ENCODE measurements at regions not wholly inside any gene's neighbourhood (a gene's known extent, or its start where the extent isn't known, plus 50 kb on each side); places are given as distances from the start of the nearest gene placed in this dataset.

- no peak overlapping the region for H3K27ac ChIP-seq (ENCODE audit: low read depth in 1 of 2, low read length in 1 of 2)
- H3K36me3 ChIP-seq (ENCODE audit: control insufficient read depth in 4 of 4, insufficient read depth in 4 of 4, low read length in 4 of 4): no peaks in the 10 kb centered on the region
- no peak overlapping the region for H3K9ac ChIP-seq (ENCODE audit: insufficient read depth in 1 of 2, low read length in 2 of 2)
- H3K4me3 ChIP-seq: no peak overlapping the region
- no peak for DNase-seq
- no peaks in the 10 kb centered on the region for H3K4me1 ChIP-seq (ENCODE audit: control insufficient read depth in 5 of 5, insufficient read depth in 5 of 5, low read length in 5 of 5)
- no peak for ATAC-seq (ENCODE audit: insufficient read depth, low FRiP score)
- TF ChIP-seq CTCF (IDR thresholded peaks at IDR 0.05; ENCODE audit: control extremely low read depth, extremely low read depth): no peak
- WGBS, 2 donors: 91 to 92% methylated on average over 6 of the region's 6 CpGs
- H3K9me3 ChIP-seq (ENCODE audit: control insufficient read depth in 4 of 4, insufficient read depth in 3 of 4, low read length in 3 of 4): no peaks in the 10 kb centered on the region
- H3K27me3 ChIP-seq (ENCODE audit: control insufficient read depth in 3 of 3, insufficient read depth in 3 of 3, low read length in 2 of 3): no peaks in the 10 kb centered on the region
Observed at GRCh38 chr18:28514699-28515098, 337.8 kb upstream of the CDH2 start.

- Histone ChIP-seq H3K9me3 (ENCODE audit: control insufficient read depth in 4 of 4, insufficient read depth in 3 of 4, low read length in 3 of 4) (no peaks in the 10 kb centered on the region), H3K36me3 (ENCODE audit: control insufficient read depth in 4 of 4, insufficient read depth in 4 of 4, low read length in 4 of 4) (no peaks in the 10 kb centered on the region), H3K4me3 (no peak overlapping the region), H3K27me3 (ENCODE audit: control insufficient read depth in 3 of 3, insufficient read depth in 3 of 3, low read length in 2 of 3) (no peaks in the 10 kb centered on the region), H3K27ac (ENCODE audit: low read depth in 1 of 2, low read length in 1 of 2) (no peak overlapping the region), H3K9ac (ENCODE audit: insufficient read depth in 1 of 2, low read length in 2 of 2) (no peak overlapping the region), H3K4me1 (ENCODE audit: control insufficient read depth in 5 of 5, insufficient read depth in 5 of 5, low read length in 5 of 5) (no peaks in the 10 kb centered on the region)
- no peak for TF ChIP-seq CTCF (IDR thresholded peaks at IDR 0.05; ENCODE audit: control extremely low read depth, extremely low read depth)
- ATAC-seq (ENCODE audit: insufficient read depth, low FRiP score) (no peak), DNase-seq (no peak)
- 69 to 70% methylated on average over 2 of the region's 2 CpGs for WGBS, 2 donors
Observed at GRCh38 chr18:28512357-28512756, 335.4 kb upstream of the CDH2 start.

- WGBS, 2 donors: 67 to 81% methylated on average over 2 of the region's 2 CpGs
- Histone ChIP-seq H3K9me3 (ENCODE audit: control insufficient read depth in 4 of 4, insufficient read depth in 3 of 4, low read length in 3 of 4) (no peaks in the 10 kb centered on the region), H3K4me1 (ENCODE audit: control insufficient read depth in 5 of 5, insufficient read depth in 5 of 5, low read length in 5 of 5) (no peaks in the 10 kb centered on the region), H3K27me3 (ENCODE audit: control insufficient read depth in 3 of 3, insufficient read depth in 3 of 3, low read length in 2 of 3) (no peaks in the 10 kb centered on the region), H3K4me3 (no peak overlapping the region), H3K9ac (ENCODE audit: insufficient read depth in 1 of 2, low read length in 2 of 2) (no peak overlapping the region), H3K27ac (ENCODE audit: low read depth in 1 of 2, low read length in 1 of 2) (no peak overlapping the region), H3K36me3 (ENCODE audit: control insufficient read depth in 4 of 4, insufficient read depth in 4 of 4, low read length in 4 of 4) (no peaks in the 10 kb centered on the region)
- no peak for ATAC-seq (ENCODE audit: insufficient read depth, low FRiP score)
- DNase-seq: no peak
- no peak for TF ChIP-seq CTCF (IDR thresholded peaks at IDR 0.05; ENCODE audit: control extremely low read depth, extremely low read depth)
Observed at GRCh38 chr18:28511413-28511821, 334.5 kb upstream of the CDH2 start.

- ATAC-seq (ENCODE audit: insufficient read depth, low FRiP score) (no peak), DNase-seq (no peak)
- Histone ChIP-seq H3K27me3 (ENCODE audit: control insufficient read depth in 3 of 3, insufficient read depth in 3 of 3, low read length in 2 of 3) (no peaks in the 10 kb centered on the region), H3K36me3 (ENCODE audit: control insufficient read depth in 4 of 4, insufficient read depth in 4 of 4, low read length in 4 of 4) (no peaks in the 10 kb centered on the region), H3K27ac (ENCODE audit: low read depth in 1 of 2, low read length in 1 of 2) (no peak overlapping the region), H3K9ac (ENCODE audit: insufficient read depth in 1 of 2, low read length in 2 of 2) (no peak overlapping the region), H3K4me1 (ENCODE audit: control insufficient read depth in 5 of 5, insufficient read depth in 5 of 5, low read length in 5 of 5) (no peaks in the 10 kb centered on the region), H3K4me3 (no peak overlapping the region), H3K9me3 (ENCODE audit: control insufficient read depth in 4 of 4, insufficient read depth in 3 of 4, low read length in 3 of 4) (no peaks in the 10 kb centered on the region)
- TF ChIP-seq CTCF (IDR thresholded peaks at IDR 0.05; ENCODE audit: control extremely low read depth, extremely low read depth): no peak
Observed at GRCh38 chr18:28510210-28510609, 333.3 kb upstream of the CDH2 start.

Data from lung (tissue), 11 donors.